ENCODE measurements at regions not wholly inside any gene's neighbourhood (a gene's known extent, or its start where the extent isn't known, plus 50 kb on each side); places are given as distances from the start of the nearest gene placed in this dataset.

DNA sequence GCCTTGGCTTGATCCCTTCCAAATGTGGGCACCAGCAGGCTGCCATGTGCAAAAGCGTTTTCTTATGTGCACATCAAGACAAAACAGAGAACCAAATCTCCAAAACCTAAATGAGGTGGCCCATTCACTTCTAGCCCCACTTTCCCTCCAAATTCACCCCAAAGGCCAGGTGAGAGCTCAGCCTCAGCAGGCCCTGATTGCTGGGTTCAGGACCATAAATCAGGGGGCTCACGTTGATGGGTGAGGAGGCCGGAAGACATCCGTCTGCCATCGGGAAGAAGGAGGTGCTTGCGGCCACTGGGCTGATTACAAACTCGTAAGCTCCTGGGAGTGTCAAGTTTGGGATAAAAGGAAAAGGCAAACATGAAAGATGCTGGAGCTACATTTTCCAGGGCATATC, 86.7 kb upstream of the CLDN14 start:
- no peak for DNase-seq (ENCODE audit: unreplicated experiment)
- Mint-ChIP-seq H3K4me3 (ENCODE audit: unreplicated experiment) (no peak overlapping the region), H3K27ac (ENCODE audit: low read depth, unreplicated experiment) (no peak overlapping the region), H3K4me1 (ENCODE audit: insufficient read depth, unreplicated experiment) (no peaks in the 10 kb centered on the region), H3K36me3 (ENCODE audit: insufficient read depth, unreplicated experiment) (no peaks in the 10 kb centered on the region), H3K9me3 (ENCODE audit: unreplicated experiment) (no peaks in the 10 kb centered on the region), H3K27me3 (ENCODE audit: insufficient read depth, unreplicated experiment) (peaks cover 85% of the 10 kb centered on the region)
- TF ChIP-seq, protein P1, sequence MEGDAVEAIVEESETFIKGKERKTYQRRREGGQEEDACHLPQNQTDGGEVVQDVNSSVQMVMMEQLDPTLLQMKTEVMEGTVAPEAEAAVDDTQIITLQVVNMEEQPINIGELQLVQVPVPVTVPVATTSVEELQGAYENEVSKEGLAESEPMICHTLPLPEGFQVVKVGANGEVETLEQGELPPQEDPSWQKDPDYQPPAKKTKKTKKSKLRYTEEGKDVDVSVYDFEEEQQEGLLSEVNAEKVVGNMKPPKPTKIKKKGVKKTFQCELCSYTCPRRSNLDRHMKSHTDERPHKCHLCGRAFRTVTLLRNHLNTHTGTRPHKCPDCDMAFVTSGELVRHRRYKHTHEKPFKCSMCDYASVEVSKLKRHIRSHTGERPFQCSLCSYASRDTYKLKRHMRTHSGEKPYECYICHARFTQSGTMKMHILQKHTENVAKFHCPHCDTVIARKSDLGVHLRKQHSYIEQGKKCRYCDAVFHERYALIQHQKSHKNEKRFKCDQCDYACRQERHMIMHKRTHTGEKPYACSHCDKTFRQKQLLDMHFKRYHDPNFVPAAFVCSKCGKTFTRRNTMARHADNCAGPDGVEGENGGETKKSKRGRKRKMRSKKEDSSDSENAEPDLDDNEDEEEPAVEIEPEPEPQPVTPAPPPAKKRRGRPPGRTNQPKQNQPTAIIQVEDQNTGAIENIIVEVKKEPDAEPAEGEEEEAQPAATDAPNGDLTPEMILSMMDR (IDR thresholded peaks at IDR 0.05; ENCODE audit: unreplicated experiment) = no peak
- intact Hi-C loops (cut with micrococcal nuclease) = no loop called here
- CTCF ChIA-PET = interaction anchor here (1.3 kb wide), 1 partner anchor 33 kb away, joined by 3 read pairs; no protein-coding TSS in a partner anchor
- no TSS peak for BruUV-seq (replicated peaks)
- POLR2A ChIA-PET = interaction anchor here (1.1 kb wide), 1 partner anchor 95 kb away, joined by 3 read pairs; no protein-coding TSS in a partner anchor

DNA sequence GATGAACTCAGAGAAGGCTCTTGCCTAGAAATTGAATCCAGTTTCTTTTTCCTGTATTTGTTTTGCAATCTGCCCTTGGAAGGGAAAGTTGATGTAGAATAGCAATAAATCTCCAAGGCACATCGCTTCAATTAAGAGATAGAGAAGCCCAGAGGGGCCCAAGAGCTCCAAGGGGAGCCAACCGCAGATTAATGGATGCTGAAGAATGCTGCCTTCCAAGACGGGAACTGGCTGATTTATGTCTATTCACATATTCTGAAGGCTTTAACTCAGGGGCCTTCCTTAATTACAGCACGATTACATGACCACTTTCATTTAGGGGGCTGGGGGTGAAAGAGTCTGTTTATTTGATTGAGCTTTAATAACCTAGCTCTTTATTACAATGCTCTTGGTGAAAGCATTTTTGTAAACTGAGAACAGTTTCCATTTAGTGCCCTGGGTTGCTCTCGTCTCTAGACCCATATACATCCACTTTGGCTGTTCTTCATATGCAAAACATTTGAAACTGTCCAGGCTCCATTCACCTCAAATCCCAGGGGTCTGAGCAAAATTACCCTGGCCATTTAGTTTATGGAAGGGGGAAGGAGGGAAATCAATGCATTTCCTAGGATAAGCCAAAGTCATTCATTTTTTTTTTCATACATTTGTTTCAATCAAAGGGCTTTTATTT, 87.4 kb upstream of the CLDN14 start:
- H3K4me3 Mint-ChIP-seq (ENCODE audit: unreplicated experiment) = no peak overlapping the region
- intact Hi-C loops (cut with micrococcal nuclease) = no loop called here
- ChIA-PET POLR2A (interaction anchor here (1.1 kb wide), 1 partner anchor 96 kb away, joined by 3 read pairs; no protein-coding TSS in a partner anchor), CTCF (interaction anchor here (1.3 kb wide), 1 partner anchor 32 kb away, joined by 3 read pairs; no protein-coding TSS in a partner anchor)
- TF ChIP-seq, protein P1 (IDR thresholded peaks at IDR 0.05; ENCODE audit: unreplicated experiment) = no peak
- no TSS peak for BruUV-seq (replicated peaks)
- no peaks in the 10 kb centered on the region for H3K4me1 Mint-ChIP-seq (ENCODE audit: insufficient read depth, unreplicated experiment)
- no peak overlapping the region for H3K27ac Mint-ChIP-seq (ENCODE audit: low read depth, unreplicated experiment)
- peaks cover 85% of the 10 kb centered on the region for H3K27me3 Mint-ChIP-seq (ENCODE audit: insufficient read depth, unreplicated experiment)
- no peaks in the 10 kb centered on the region for H3K9me3 Mint-ChIP-seq (ENCODE audit: unreplicated experiment)
- no peak for DNase-seq (ENCODE audit: unreplicated experiment)
- H3K36me3 Mint-ChIP-seq (ENCODE audit: insufficient read depth, unreplicated experiment) = no peaks in the 10 kb centered on the region

DNA sequence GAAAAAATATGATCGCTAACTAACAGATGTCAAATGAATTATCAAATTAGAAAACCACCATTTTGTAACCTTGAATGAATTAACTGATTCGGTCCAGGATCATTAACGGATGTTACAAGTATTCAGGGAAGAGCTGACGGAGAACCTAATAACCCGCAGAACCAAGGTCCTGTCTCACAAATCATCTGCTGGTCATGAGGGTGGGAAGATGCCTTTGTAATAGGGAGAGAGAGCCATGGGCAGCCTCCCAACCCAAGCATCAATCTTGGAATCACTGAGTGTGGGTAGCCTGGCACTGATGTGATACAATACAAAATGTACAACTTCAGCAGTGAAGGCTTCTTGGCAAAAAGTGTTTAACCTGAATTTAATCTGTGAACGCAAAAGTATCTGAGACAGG, 89.6 kb upstream of the CLDN14 start:
- TF ChIP-seq, protein P1 (IDR thresholded peaks at IDR 0.05; ENCODE audit: unreplicated experiment) = no peak
- H3K36me3 Mint-ChIP-seq (ENCODE audit: insufficient read depth, unreplicated experiment) = no peaks in the 10 kb centered on the region
- peaks cover 74% of the 10 kb centered on the region for H3K27me3 Mint-ChIP-seq (ENCODE audit: insufficient read depth, unreplicated experiment)
- ChIA-PET CTCF (no interaction called here), POLR2A (interaction anchor here (0.6 kb wide), 1 partner anchor 1072 kb away, joined by 4 read pairs; no protein-coding TSS in a partner anchor)
- no peak for DNase-seq (ENCODE audit: unreplicated experiment)
- H3K4me3 Mint-ChIP-seq (ENCODE audit: unreplicated experiment) = no peak overlapping the region
- H3K4me1 Mint-ChIP-seq (ENCODE audit: insufficient read depth, unreplicated experiment) = no peaks in the 10 kb centered on the region
- H3K27ac Mint-ChIP-seq (ENCODE audit: low read depth, unreplicated experiment) = no peak overlapping the region
- intact Hi-C loops (cut with micrococcal nuclease) = no loop called here
- no TSS peak for BruUV-seq (replicated peaks)
- no peaks in the 10 kb centered on the region for H3K9me3 Mint-ChIP-seq (ENCODE audit: unreplicated experiment)

DNA sequence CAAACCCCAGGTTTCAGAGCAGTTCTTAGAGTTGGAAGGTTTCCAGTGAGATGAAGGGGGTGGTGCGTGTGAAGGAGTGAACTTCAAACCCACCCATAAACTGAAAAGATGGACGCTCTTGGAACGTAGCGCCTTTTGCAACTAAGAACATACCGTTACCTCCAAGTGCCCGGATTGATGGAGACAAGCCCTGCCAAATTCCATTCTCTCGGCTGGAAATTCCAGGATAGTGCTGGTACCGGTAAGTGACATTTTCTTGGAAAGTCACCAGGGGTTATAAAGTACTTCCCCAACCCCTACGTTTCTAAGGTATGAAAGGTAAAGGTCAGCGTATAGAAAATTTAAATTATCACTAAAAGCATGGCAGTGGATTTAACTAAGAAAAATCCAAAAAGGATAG, 91.6 kb upstream of the CLDN14 start:
- TF ChIP-seq, protein P1 (IDR thresholded peaks at IDR 0.05; ENCODE audit: unreplicated experiment) = no peak
- Mint-ChIP-seq H3K4me3 (ENCODE audit: unreplicated experiment) (no peak overlapping the region), H3K9me3 (ENCODE audit: unreplicated experiment) (no peaks in the 10 kb centered on the region), H3K27ac (ENCODE audit: low read depth, unreplicated experiment) (no peak overlapping the region), H3K36me3 (ENCODE audit: insufficient read depth, unreplicated experiment) (no peaks in the 10 kb centered on the region), H3K4me1 (ENCODE audit: insufficient read depth, unreplicated experiment) (no peaks in the 10 kb centered on the region), H3K27me3 (ENCODE audit: insufficient read depth, unreplicated experiment) (peaks cover 74% of the 10 kb centered on the region)
- no peak for DNase-seq (ENCODE audit: unreplicated experiment)
- BruUV-seq (replicated peaks) = no TSS peak
- CTCF ChIA-PET = no interaction called here
- intact Hi-C loops (cut with micrococcal nuclease) = no loop called here
- POLR2A ChIA-PET = no interaction called here

All from MCF 10A (cell line).